OCI-LY7 (cell line): ENCODE measurements at regions not wholly inside any gene's neighbourhood (a gene's known extent, or its start where the extent isn't known, plus 50 kb on each side); places are given as distances from the start of the nearest gene placed in this dataset.

Source experiments
- BruUV-seq: library from RNA; stranded (reverse); fragments of 400-500 nt; replicated peaks from 2 replicates; lab custom pipeline; 2021; lab: Mats Ljungman, UMichigan
- CTCF ChIA-PET: fragments of 300-600 bp; sonication (Branson Sonifier 250); formaldehyde crosslinking; loops from one replicate; lab custom pipeline; 2022; ENCODE audit warnings: antibody characterized with exemption; ENCODE audit not compliant: unreplicated experiment; lab: Charles Lee
- POLR2A ChIA-PET: fragments of 300-600 bp; sonication (Branson Sonifier 250); formaldehyde crosslinking; loops from one replicate; lab custom pipeline; 2022; ENCODE audit warnings: antibody characterized with exemption; lab: Charles Lee
- DNase-seq: peaks from one replicate; pipeline ENCODE4 v3.0.0-alpha.2; 2015; ENCODE audit warnings: low spot score
- H2AFZ ChIP-seq: fragments of 200-600 bp; sonication (generic), shearing (Covaris generic); 2 replicates; pipeline ENCODE4 v1.6.1; 2014; ENCODE audit warnings: mild to moderate bottlenecking, antibody characterized with exemption, low read length, moderate library complexity
- H3K27ac ChIP-seq: fragments of 200-600 bp; sonication (generic); 2 replicates; pipeline ENCODE4 v1.5.1; 2014; ENCODE audit warnings: mixed run types, low read depth, mild to moderate bottlenecking, moderate library complexity, low read length, inconsistent platforms; ENCODE audit not compliant: poor library complexity, severe bottlenecking
- H3K36me3 ChIP-seq: fragments of 200-600 bp; sonication (generic); 2 replicates; pipeline ENCODE4 v1.6.1; 2014; ENCODE audit warnings: mild to moderate bottlenecking, antibody characterized with exemption, low read length, moderate library complexity, mixed read lengths; ENCODE audit not compliant: insufficient read depth
- H3K4me1 ChIP-seq: fragments of 200-600 bp; sonication (generic); 2 replicates; pipeline ENCODE4 v1.5.1; 2014; ENCODE audit warnings: mild to moderate bottlenecking, low read length; ENCODE audit not compliant: insufficient read depth, poor library complexity, severe bottlenecking
- H3K4me2 ChIP-seq: fragments of 200-600 bp; sonication (generic); 2 replicates; pipeline ENCODE4 v1.6.1; 2014; ENCODE audit warnings: mild to moderate bottlenecking, low read length
- H3K4me3 ChIP-seq: fragments of 200-600 bp; sonication (generic); 2 replicates; pipeline ENCODE4 v1.5.1; 2014; ENCODE audit warnings: mild to moderate bottlenecking, low read depth, low read length; ENCODE audit not compliant: poor library complexity, severe bottlenecking
- H3K79me2 ChIP-seq: fragments of 200-600 bp; sonication (generic); 2 replicates; pipeline ENCODE4 v1.6.1; 2016; ENCODE audit warnings: low read depth, mild to moderate bottlenecking, low read length, moderate library complexity, mixed read lengths; ENCODE audit not compliant: insufficient read depth
- H3K9me2 ChIP-seq: fragments of 200-600 bp; sonication (generic); 2 replicates; pipeline ENCODE4 v1.6.1; 2016; ENCODE audit warnings: mild to moderate bottlenecking, low read length, mixed read lengths; ENCODE audit not compliant: insufficient read depth
- H3K9me3 ChIP-seq: fragments of 200-600 bp; sonication (generic); 2 replicates; pipeline ENCODE4 v1.6.1; 2014; ENCODE audit warnings: mild to moderate bottlenecking, mixed run types, low read length, mixed read lengths
- H4K20me1 ChIP-seq: fragments of 200-600 bp; sonication (generic); 2 replicates; pipeline ENCODE4 v1.6.1; 2014; ENCODE audit warnings: mild to moderate bottlenecking, antibody characterized with exemption, low read length, moderate library complexity, mixed read lengths; ENCODE audit not compliant: insufficient read depth
- CTCF ChIP-seq: fragments of 200-600 bp; sonication (generic); conservative IDR thresholded peaks from 2 replicates; pipeline ENCODE4 v1.5.1; 2014; ENCODE audit warnings: mild to moderate bottlenecking, antibody characterized with exemption, low read length, moderate library complexity, mixed read lengths
- EZH2phosphoT487 ChIP-seq: fragments of 200-600 bp; sonication (generic); IDR thresholded peaks from 2 replicates; pipeline ENCODE4 v1.6.1; 2018; ENCODE audit warnings: low read depth, borderline replicate concordance, mild to moderate bottlenecking, mixed run types, antibody characterized with exemption, low read length, moderate library complexity, mixed read lengths
- intact Hi-C: fragments of 100-400 bp; cut with micrococcal nuclease; formaldehyde crosslinking; loops from one replicate; pipeline ENCODE4 v1.10.0; 2022; ENCODE audit not compliant: unreplicated experiment

GRCh38 chr9:18268381-18268780 lies 205.6 kb upstream of the ADAMTSL1 start:
- no peaks in the 10 kb centered on the region for H3K79me2 ChIP-seq
- no peak overlapping the region for H2AFZ ChIP-seq
- no peak overlapping the region for H3K4me3 ChIP-seq
- DNase-seq, result no peak
- H3K9me3 ChIP-seq, result no peaks in the 10 kb centered on the region
- H3K9me2 ChIP-seq, result no peaks in the 10 kb centered on the region
- H4K20me1 ChIP-seq, result no peaks in the 10 kb centered on the region
- H3K4me1 ChIP-seq, result no peaks in the 10 kb centered on the region
- no peak for TF ChIP-seq EZH2phosphoT487
- ChIA-PET POLR2A (no interaction called here), CTCF (no interaction called here)
- H3K36me3 ChIP-seq, result no peaks in the 10 kb centered on the region
- intact Hi-C loops, result no loop called here
- H3K27ac ChIP-seq, result no peak overlapping the region
- BruUV-seq, result no TSS peak
- no peak overlapping the region for H3K4me2 ChIP-seq

- ChIA-PET CTCF (no interaction called here), POLR2A (interaction anchor here (0.7 kb wide), 1 partner anchor 10 kb away, joined by 9 read pairs; no protein-coding TSS in a partner anchor)
- Histone ChIP-seq H3K4me3 (no peak overlapping the region), H4K20me1 (no peaks in the 10 kb centered on the region), H2AFZ (no peak overlapping the region), H3K4me1 (no peaks in the 10 kb centered on the region), H3K79me2 (no peaks in the 10 kb centered on the region), H3K27ac (no peak overlapping the region), H3K4me2 (no peak overlapping the region), H3K36me3 (no peaks in the 10 kb centered on the region), H3K9me3 (no peaks in the 10 kb centered on the region), H3K9me2 (no peaks in the 10 kb centered on the region)
- TF ChIP-seq EZH2phosphoT487 (no peak), CTCF (no peak)
- intact Hi-C loops, result loop anchor here (1.0 kb wide), 1 partner anchor 27 kb away; no protein-coding TSS in a partner anchor
- no TSS peak for BruUV-seq
- DNase-seq, result no peak
Measured at GRCh38 chr9:18269561-18269960, 204.4 kb upstream of the ADAMTSL1 start.

GRCh38 chr9:18274693-18275092 lies 199.3 kb upstream of the ADAMTSL1 start:
- H3K27ac ChIP-seq, result no peak overlapping the region
- DNase-seq, result no peak
- no peak overlapping the region for H3K4me3 ChIP-seq
- H2AFZ ChIP-seq, result no peak overlapping the region
- H4K20me1 ChIP-seq, result no peaks in the 10 kb centered on the region
- no TSS peak for BruUV-seq
- no peaks in the 10 kb centered on the region for H3K36me3 ChIP-seq
- no peak overlapping the region for H3K4me2 ChIP-seq
- 0 out of 2 replicates have a peak, but pooled peaks cover 4% of the 10 kb centered on the region for H3K9me2 ChIP-seq
- no peaks in the 10 kb centered on the region for H3K9me3 ChIP-seq
- ChIA-PET CTCF (no interaction called here), POLR2A (no interaction called here)
- H3K79me2 ChIP-seq, result no peaks in the 10 kb centered on the region
- H3K4me1 ChIP-seq, result peaks cover 5% of the 10 kb centered on the region
- TF ChIP-seq EZH2phosphoT487 (no peak), CTCF (no peak)
- intact Hi-C loops, result no loop called here
